ENCODE measurements at regions not wholly inside any gene's neighbourhood (a gene's known extent, or its start where the extent isn't known, plus 50 kb on each side); places are given as distances from the start of the nearest gene placed in this dataset.

GRCh38 chr10:31618541-31619291 lies 299.7 kb downstream of the ZEB1 start:
- peaks cover 20% of the 10 kb centered on the region for H3K4me1 ChIP-seq
- H3K27me3 ChIP-seq (ENCODE audit: insufficient read depth in 3 of 3, low read length in 2 of 3), result no peaks in the 10 kb centered on the region
- peak; percentile 31 to 65 (median 42) for ATAC-seq
- WGBS, 3 donors, result 31 to 56% (median 38%) methylated on average over 16 to 17 of the region's 17 CpGs
- intact Hi-C loops (cut with DNase I), result loop anchor here in 1 of 2 donors (5.0 kb wide), 1 partner anchor 79 kb away; no protein-coding TSS in a partner anchor
- H3K27ac ChIP-seq, result peak overlapping the region; percentile 50
- H3K4me3 ChIP-seq, result no peak overlapping the region
- H3K36me3 ChIP-seq (ENCODE audit: insufficient read depth in 1 of 2, low read depth in 1 of 2), result no peaks in the 10 kb centered on the region
- H3K9me3 ChIP-seq, result no peaks in the 10 kb centered on the region
- TF ChIP-seq, protein P1, sequence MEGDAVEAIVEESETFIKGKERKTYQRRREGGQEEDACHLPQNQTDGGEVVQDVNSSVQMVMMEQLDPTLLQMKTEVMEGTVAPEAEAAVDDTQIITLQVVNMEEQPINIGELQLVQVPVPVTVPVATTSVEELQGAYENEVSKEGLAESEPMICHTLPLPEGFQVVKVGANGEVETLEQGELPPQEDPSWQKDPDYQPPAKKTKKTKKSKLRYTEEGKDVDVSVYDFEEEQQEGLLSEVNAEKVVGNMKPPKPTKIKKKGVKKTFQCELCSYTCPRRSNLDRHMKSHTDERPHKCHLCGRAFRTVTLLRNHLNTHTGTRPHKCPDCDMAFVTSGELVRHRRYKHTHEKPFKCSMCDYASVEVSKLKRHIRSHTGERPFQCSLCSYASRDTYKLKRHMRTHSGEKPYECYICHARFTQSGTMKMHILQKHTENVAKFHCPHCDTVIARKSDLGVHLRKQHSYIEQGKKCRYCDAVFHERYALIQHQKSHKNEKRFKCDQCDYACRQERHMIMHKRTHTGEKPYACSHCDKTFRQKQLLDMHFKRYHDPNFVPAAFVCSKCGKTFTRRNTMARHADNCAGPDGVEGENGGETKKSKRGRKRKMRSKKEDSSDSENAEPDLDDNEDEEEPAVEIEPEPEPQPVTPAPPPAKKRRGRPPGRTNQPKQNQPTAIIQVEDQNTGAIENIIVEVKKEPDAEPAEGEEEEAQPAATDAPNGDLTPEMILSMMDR (IDR thresholded peaks at IDR 0.05), result no peak
- DNase-seq, result peak; percentile 72 to 86

GRCh38 chr10:31617757-31618156 lies 298.7 kb downstream of the ZEB1 start:
- Histone ChIP-seq H3K4me3 (no peak overlapping the region), H3K27ac (no peak overlapping the region), H3K9me3 (no peaks in the 10 kb centered on the region), H3K27me3 (ENCODE audit: insufficient read depth in 3 of 3, low read length in 2 of 3) (no peaks in the 10 kb centered on the region), H3K4me1 (peaks cover 11% of the 10 kb centered on the region), H3K36me3 (ENCODE audit: insufficient read depth in 1 of 2, low read depth in 1 of 2) (no peaks in the 10 kb centered on the region)
- ATAC-seq, result no peak
- WGBS, 3 donors, result 71 to 100% (median 92%) methylated on average over 1 to 2 of the region's 2 CpGs
- peak in 1 of 2 donors; percentile 8 for DNase-seq
- TF ChIP-seq, protein P1 (IDR thresholded peaks at IDR 0.05), result no peak
- intact Hi-C loops (cut with DNase I), result loop anchor here in 1 of 2 donors (5.0 kb wide), 1 partner anchor 80 kb away; no protein-coding TSS in a partner anchor

- no peaks in the 10 kb centered on the region for H3K36me3 ChIP-seq (ENCODE audit: insufficient read depth in 1 of 2, low read depth in 1 of 2)
- ATAC-seq, result no peak
- intact Hi-C loops (cut with DNase I), result loop anchor here in 1 of 2 donors (5.0 kb wide), 1 partner anchor 80 kb away; no protein-coding TSS in a partner anchor
- H3K4me1 ChIP-seq, result peaks cover 10% of the 10 kb centered on the region
- H3K9me3 ChIP-seq, result no peaks in the 10 kb centered on the region
- no peak overlapping the region for H3K27ac ChIP-seq
- H3K27me3 ChIP-seq (ENCODE audit: insufficient read depth in 3 of 3, low read length in 2 of 3), result no peaks in the 10 kb centered on the region
- no peak overlapping the region for H3K4me3 ChIP-seq
- DNase-seq, result no peak
- WGBS, 3 donors, result 92 to 100% (median 93%) methylated on average over 2 of the region's 2 CpGs
- TF ChIP-seq, protein P1 (IDR thresholded peaks at IDR 0.05), result no peak
Observed at GRCh38 chr10:31617133-31617532, 298.1 kb downstream of the ZEB1 start.

GRCh38 chr10:31615129-31615528 lies 296.1 kb downstream of the ZEB1 start:
- no peaks in the 10 kb centered on the region for H3K27me3 ChIP-seq (ENCODE audit: insufficient read depth in 3 of 3, low read length in 2 of 3)
- TF ChIP-seq, protein P1 (IDR thresholded peaks at IDR 0.05), result no peak
- ATAC-seq (no peak), DNase-seq (no peak)
- H3K36me3 ChIP-seq (ENCODE audit: insufficient read depth in 1 of 2, low read depth in 1 of 2), result no peaks in the 10 kb centered on the region
- no peak overlapping the region for H3K27ac ChIP-seq
- intact Hi-C loops (cut with DNase I), result loop anchor here in 1 of 2 donors (5.0 kb wide), 1 partner anchor 82 kb away; no protein-coding TSS in a partner anchor
- H3K4me3 ChIP-seq, result no peak overlapping the region
- H3K4me1 ChIP-seq, result peaks cover 10% of the 10 kb centered on the region
- no peaks in the 10 kb centered on the region for H3K9me3 ChIP-seq

All from psoas muscle (tissue), 7 donors.